K562 (cell line): ENCODE measurements at regions not wholly inside any gene's neighbourhood (a gene's known extent, or its start where the extent isn't known, plus 50 kb on each side); places are given as distances from the start of the nearest gene placed in this dataset.

Experiments
- ATAC-seq: fragments of 200-7000 bp; cut with Tn5 transposase; 3 replicates; pipeline ENCODE4 v1.9.1; 2020; ENCODE audit warnings: moderate library complexity
- BruUV-seq: library from RNA; stranded (reverse); fragments of 400-500 nt; replicated peaks from 2 replicates; lab custom pipeline; 2021; lab: Mats Ljungman, UMichigan
- CTCF ChIA-PET: fragments of 300-600 bp; formaldehyde crosslinking; extraction: SDS; loops from one replicate; lab custom pipeline; 2021; ENCODE audit warnings: low intra/inter-chr PET ratio; lab: Yijun Ruan, JAX
- POLR2A ChIA-PET: fragments of 300-600, 350-650 bp; sonication (Branson Sonifier 250); formaldehyde crosslinking; extraction: SDS; loops from one replicate; lab custom pipeline; 2021; ENCODE audit warnings: antibody characterized with exemption, inconsistent platforms; lab: Yijun Ruan, JAX
- DNase-seq, 4 experiments: peaks; one replicate each; pipeline versions ENCODE4 v3.0.0 to v3.0.0-alpha.2; 2011 to 2018; ENCODE audit warnings: low spot score in 3 of 4, mixed read lengths in 3 of 4; ENCODE audit errors: extremely low read depth in 1 of 4
- FAIRE-seq: peaks from 2 replicates; lab custom pipeline; 2011; peaks lifted over from hg19 to GRCh38; lab: Jason Lieb, UNC
- H2AFZ ChIP-seq: 2 replicates; pipeline ENCODE4 v1.6.0; 2011; ENCODE audit warnings: low read depth, low read length, control low read depth, inconsistent platforms
- H3K27ac ChIP-seq: fragments of 200-600 bp; 3 replicates; pipeline ENCODE4 v1.8.0; 2011; ENCODE audit warnings: low read depth, mild to moderate bottlenecking, control low read depth, inconsistent platforms, low read length, moderate library complexity, mixed read lengths; ENCODE audit errors: extremely low read depth
- H3K27me3 ChIP-seq, 2 experiments: fragments of 300-600 bp in 1 of 2; 2 replicates in 1 of 2; 3 replicates in 1 of 2; pipeline versions ENCODE4 v1.6.0 to v1.8.0; 2011; ENCODE audit warnings: inconsistent platforms in 2 of 2, low read length in 2 of 2, mild to moderate bottlenecking in 1 of 2, mixed read lengths in 1 of 2, moderate library complexity in 1 of 2; ENCODE audit not compliant: control insufficient read depth in 2 of 2, insufficient read depth in 2 of 2
- H3K36me3 ChIP-seq: fragments of 300-600 bp; 3 replicates; pipeline ENCODE4 v1.8.0; 2011; ENCODE audit warnings: mild to moderate bottlenecking, low read length, inconsistent platforms; ENCODE audit not compliant: control insufficient read depth, insufficient read depth
- H3K4me1 ChIP-seq, 2 experiments: fragments of 200-600 bp in 1 of 2; replicated peaks in 1 of 2; 2 replicates in 1 of 2; 3 replicates in 1 of 2; pipeline versions ENCODE4 v1.5.1 to v1.8.0; 2011; ENCODE audit warnings: inconsistent platforms in 2 of 2, low read length in 2 of 2, mild to moderate bottlenecking in 1 of 2, mixed read lengths in 1 of 2, moderate library complexity in 1 of 2; ENCODE audit not compliant: control insufficient read depth in 2 of 2, insufficient read depth in 2 of 2
- H3K4me2 ChIP-seq: 2 replicates; pipeline ENCODE4 v1.6.1; 2011; ENCODE audit warnings: low read length, control low read depth, inconsistent platforms, mixed read lengths; ENCODE audit not compliant: insufficient read depth
- H3K4me3 ChIP-seq: fragments of 200-600 bp; sonication (generic), shearing (Covaris generic); 2 replicates; pipeline ENCODE4 v1.5.1; 2016; ENCODE audit warnings: control low read depth, inconsistent platforms
- H3K79me2 ChIP-seq: fragments of 200-600 bp; 3 replicates; pipeline ENCODE4 v1.8.0; 2011; ENCODE audit warnings: low read length, inconsistent platforms; ENCODE audit not compliant: control insufficient read depth, insufficient read depth
- H3K9ac ChIP-seq, 2 experiments: 2 replicates each; pipeline versions ENCODE4 v1.6.0 to v1.6.1; 2011; ENCODE audit warnings: low read depth in 2 of 2, low read length in 2 of 2, control low read depth in 1 of 2, inconsistent platforms in 1 of 2, mild to moderate bottlenecking in 1 of 2, mixed read lengths in 1 of 2; ENCODE audit not compliant: insufficient read depth in 1 of 2
- H3K9me1 ChIP-seq: one replicate; pipeline ENCODE4 v1.6.0; 2011; ENCODE audit warnings: inconsistent platforms, mild to moderate bottlenecking, low read length, moderate library complexity; ENCODE audit not compliant: control insufficient read depth, insufficient read depth
- H3K9me3 ChIP-seq: replicated peaks from 2 replicates; pipeline ENCODE4 v1.5.1; 2011; ENCODE audit warnings: low read depth, low read length, inconsistent platforms; ENCODE audit not compliant: control insufficient read depth, insufficient read depth
- H4K20me1 ChIP-seq: replicated peaks from 2 replicates; pipeline ENCODE4 v1.6.1; 2011; ENCODE audit warnings: low read length, inconsistent platforms, mixed read lengths; ENCODE audit not compliant: control insufficient read depth, insufficient read depth
- CTCFL ChIP-seq: IDR thresholded peaks from 2 replicates; pipeline ENCODE4 v1.6.1; 2011; ENCODE audit warnings: borderline replicate concordance, low read depth, mild to moderate bottlenecking, moderate library complexity, low read length; ENCODE audit not compliant: insufficient read depth, poor library complexity, severe bottlenecking
- MEF2A ChIP-seq: IDR thresholded peaks from 2 replicates; pipeline ENCODE4 v1.6.1; 2011; ENCODE audit warnings: low read depth, mild to moderate bottlenecking, low read length, moderate library complexity; ENCODE audit not compliant: control insufficient read depth
- MXI1 ChIP-seq: IDR thresholded peaks from 2 replicates; pipeline ENCODE4 v1.6.1; 2011; ENCODE audit warnings: low read depth, mild to moderate bottlenecking, improper control_type of control experiment, low read length
- POLR2AphosphoS5 ChIP-seq: IDR thresholded peaks from 2 replicates; pipeline ENCODE4 v1.6.1; 2011; ENCODE audit warnings: mild to moderate bottlenecking, low read depth, low read length, moderate library complexity; ENCODE audit not compliant: control insufficient read depth, insufficient read depth
- RBM39 ChIP-seq: fragments of 200-400 bp; formaldehyde crosslinking; optimal IDR thresholded peaks from 2 replicates; pipeline ENCODE3; 2018; ENCODE audit warnings: low read depth, low read length
- SMAD4 ChIP-seq: fragments of 250-450 bp; sonication (Bioruptor Pico); conservative IDR thresholded peaks from 2 replicates; pipeline ENCODE4 v1.8.0; 2021; ENCODE audit warnings: inconsistent platforms, mild to moderate bottlenecking, moderate library complexity
- SRSF1 ChIP-seq: fragments of 200-400 bp; formaldehyde crosslinking; IDR thresholded peaks from 2 replicates; pipeline ENCODE4 v1.6.1; 2017; ENCODE audit warnings: mild to moderate bottlenecking, low read depth, low read length, moderate library complexity
- TRIM25 ChIP-seq: fragments of 450-650 bp; IDR thresholded peaks from 2 replicates; pipeline ENCODE4 v1.7.0; 2016; ENCODE audit warnings: borderline replicate concordance
- ZBTB17 ChIP-seq: fragments of 450-650 bp; formaldehyde crosslinking; IDR thresholded peaks from 2 replicates; pipeline ENCODE4 v1.4.0; 2020; ENCODE audit warnings: mild to moderate bottlenecking
- ZHX1 ChIP-seq: fragments of 150-350 bp; conservative IDR thresholded peaks from 2 replicates; pipeline ENCODE4 v1.6.1; 2014; ENCODE audit warnings: low read length
- ZNF277 ChIP-seq: fragments of 250-450 bp; sonication (Bioruptor Pico); IDR thresholded peaks from 2 replicates; pipeline ENCODE4 v1.8.0; 2022; ENCODE audit warnings: inconsistent platforms, mild to moderate bottlenecking, moderate library complexity, borderline replicate concordance
- ZNF76 ChIP-seq: fragments of 250-450 bp; sonication (Bioruptor Pico); IDR thresholded peaks from 2 replicates; pipeline ENCODE4 v1.4.0; 2020; ENCODE audit warnings: mild to moderate bottlenecking, moderate library complexity, borderline replicate concordance
- ZNF764 ChIP-seq: fragments of 250-450 bp; sonication (Bioruptor Pico); IDR thresholded peaks from 2 replicates; pipeline ENCODE4 v1.4.0; 2020; ENCODE audit warnings: low read depth, mild to moderate bottlenecking, moderate library complexity
- in situ Hi-C: fragments of 300-500 bp; cut with MboI; formaldehyde crosslinking; loops from 4 replicates; pipeline ENCODE4 v1.15.0; 2018; ENCODE audit warnings: inconsistent platforms, mixed read lengths
- intact Hi-C: fragments of 100-400 bp; cut with micrococcal nuclease; formaldehyde crosslinking; loops from 2 replicates; pipeline ENCODE4 v1.14.2; 2022

GRCh38 chr10:109341986-109342385 lies 581.3 kb downstream of the XPNPEP1 start:
- DNase-seq (no peak), ATAC-seq (no peak), FAIRE-seq (no peak)
- H3K9me3 ChIP-seq = no peaks in the 10 kb centered on the region
- no peak overlapping the region for H2AFZ ChIP-seq
- no peaks in the 10 kb centered on the region for H3K4me1 ChIP-seq
- H3K9me1 ChIP-seq = no peaks in the 10 kb centered on the region
- H4K20me1 ChIP-seq = no peaks in the 10 kb centered on the region
- no peak overlapping the region for H3K4me2 ChIP-seq
- in situ Hi-C loops (no loop called here), intact Hi-C loops (no loop called here)
- ChIA-PET POLR2A (no interaction called here), CTCF (no interaction called here)
- no peaks in the 10 kb centered on the region for H3K79me2 ChIP-seq
- H3K9ac ChIP-seq = no peak overlapping the region
- H3K27me3 ChIP-seq = no peaks in the 10 kb centered on the region
- no TSS peak for BruUV-seq
- H3K4me3 ChIP-seq = no peak overlapping the region
- H3K36me3 ChIP-seq = no peaks in the 10 kb centered on the region
- H3K27ac ChIP-seq = no peak overlapping the region
- no peak for TF ChIP-seq SMAD4 (CRISPR knock-in tag)
- no peak for TF ChIP-seq MXI1
- no peak for TF ChIP-seq TRIM25
- no peak for TF ChIP-seq SRSF1
- TF ChIP-seq ZNF76 (CRISPR knock-in tag) = no peak
- no peak for TF ChIP-seq POLR2AphosphoS5
- no peak for TF ChIP-seq ZBTB17
- no peak for TF ChIP-seq ZHX1
- no peak for TF ChIP-seq MEF2A
- no peak for TF ChIP-seq RBM39
- no peak for TF ChIP-seq CTCFL
- no peak for TF ChIP-seq ZNF764
- no peak for TF ChIP-seq ZNF277 (CRISPR knock-in tag)
